ENCODE measurements at regions not wholly inside any gene's neighbourhood (a gene's known extent, or its start where the extent isn't known, plus 50 kb on each side); places are given as distances from the start of the nearest gene placed in this dataset.

GRCh38 chr13:106197496-106197895, 338.0 kb downstream of the EFNB2 start:
- DNase-seq (ENCODE audit: low spot score), result no peak
- Histone ChIP-seq H3K27ac (no peak overlapping the region), H3K9me3 (no peaks in the 10 kb centered on the region), H3K4me3 (no peak overlapping the region), H3K4me1 (no peaks in the 10 kb centered on the region), H3K27me3 (no peaks in the 10 kb centered on the region), H3K36me3 (no peaks in the 10 kb centered on the region)
- TF ChIP-seq, protein P1, sequence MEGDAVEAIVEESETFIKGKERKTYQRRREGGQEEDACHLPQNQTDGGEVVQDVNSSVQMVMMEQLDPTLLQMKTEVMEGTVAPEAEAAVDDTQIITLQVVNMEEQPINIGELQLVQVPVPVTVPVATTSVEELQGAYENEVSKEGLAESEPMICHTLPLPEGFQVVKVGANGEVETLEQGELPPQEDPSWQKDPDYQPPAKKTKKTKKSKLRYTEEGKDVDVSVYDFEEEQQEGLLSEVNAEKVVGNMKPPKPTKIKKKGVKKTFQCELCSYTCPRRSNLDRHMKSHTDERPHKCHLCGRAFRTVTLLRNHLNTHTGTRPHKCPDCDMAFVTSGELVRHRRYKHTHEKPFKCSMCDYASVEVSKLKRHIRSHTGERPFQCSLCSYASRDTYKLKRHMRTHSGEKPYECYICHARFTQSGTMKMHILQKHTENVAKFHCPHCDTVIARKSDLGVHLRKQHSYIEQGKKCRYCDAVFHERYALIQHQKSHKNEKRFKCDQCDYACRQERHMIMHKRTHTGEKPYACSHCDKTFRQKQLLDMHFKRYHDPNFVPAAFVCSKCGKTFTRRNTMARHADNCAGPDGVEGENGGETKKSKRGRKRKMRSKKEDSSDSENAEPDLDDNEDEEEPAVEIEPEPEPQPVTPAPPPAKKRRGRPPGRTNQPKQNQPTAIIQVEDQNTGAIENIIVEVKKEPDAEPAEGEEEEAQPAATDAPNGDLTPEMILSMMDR (IDR thresholded peaks at IDR 0.05), result no peak

GRCh38 chr13:106187501-106188095, 347.9 kb downstream of the EFNB2 start:
- H3K27me3 ChIP-seq, result no peaks in the 10 kb centered on the region
- H3K9me3 ChIP-seq, result no peaks in the 10 kb centered on the region
- TF ChIP-seq, protein P1 (IDR thresholded peaks at IDR 0.05), result no peak
- no peak overlapping the region for H3K27ac ChIP-seq
- H3K4me3 ChIP-seq, result no peak overlapping the region
- no peaks in the 10 kb centered on the region for H3K4me1 ChIP-seq
- no peak for DNase-seq (ENCODE audit: low spot score)
- H3K36me3 ChIP-seq, result no peaks in the 10 kb centered on the region

GRCh38 chr13:106187101-106187500, 348.4 kb downstream of the EFNB2 start:
- no peak overlapping the region for H3K27ac ChIP-seq
- no peaks in the 10 kb centered on the region for H3K9me3 ChIP-seq
- no peak overlapping the region for H3K4me3 ChIP-seq
- DNase-seq (ENCODE audit: low spot score), result no peak
- no peaks in the 10 kb centered on the region for H3K36me3 ChIP-seq
- H3K27me3 ChIP-seq, result no peaks in the 10 kb centered on the region
- no peaks in the 10 kb centered on the region for H3K4me1 ChIP-seq
- TF ChIP-seq, protein P1 (IDR thresholded peaks at IDR 0.05), result no peak

- H3K27ac ChIP-seq, result no peak overlapping the region
- H3K36me3 ChIP-seq, result no peaks in the 10 kb centered on the region
- no peaks in the 10 kb centered on the region for H3K4me1 ChIP-seq
- no peaks in the 10 kb centered on the region for H3K27me3 ChIP-seq
- no peaks in the 10 kb centered on the region for H3K9me3 ChIP-seq
- DNase-seq (ENCODE audit: low spot score), result no peak
- TF ChIP-seq, protein P1 (IDR thresholded peaks at IDR 0.05), result no peak
- H3K4me3 ChIP-seq, result no peak overlapping the region
Measured at GRCh38 chr13:106186366-106187030, 349.0 kb downstream of the EFNB2 start.

DNA sequence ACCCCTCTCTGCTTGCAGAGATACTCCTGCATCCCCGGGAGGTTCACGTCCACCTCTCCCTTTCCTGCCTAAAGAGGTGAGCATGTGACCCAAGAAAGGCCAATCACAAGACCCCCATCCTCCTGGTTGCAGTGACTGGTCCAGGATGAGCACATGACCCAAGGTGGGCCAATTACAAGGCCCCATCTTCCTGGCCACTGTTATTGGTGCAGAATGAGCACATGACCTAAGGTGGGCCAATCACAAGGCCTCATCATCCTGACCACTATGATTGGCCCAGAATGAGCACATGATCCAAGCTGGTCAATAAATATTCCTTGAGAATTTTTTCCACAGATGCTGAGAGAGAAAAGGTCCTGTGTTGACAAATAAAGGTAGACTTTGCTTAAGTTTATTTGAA, 350.7 kb downstream of the EFNB2 start:
- Histone ChIP-seq H3K27ac (no peak overlapping the region), H3K4me1 (no peaks in the 10 kb centered on the region), H3K4me3 (no peak overlapping the region), H3K36me3 (no peaks in the 10 kb centered on the region), H3K27me3 (no peaks in the 10 kb centered on the region), H3K9me3 (no peaks in the 10 kb centered on the region)
- no peak for DNase-seq (ENCODE audit: low spot score)
- TF ChIP-seq, protein P1 (IDR thresholded peaks at IDR 0.05), result no peak

Data from right atrium auricular region (tissue), 2 donors.